ENCODE measurements at regions not wholly inside any gene's neighbourhood (a gene's known extent, or its start where the extent isn't known, plus 50 kb on each side); places are given as distances from the start of the nearest gene placed in this dataset.
"Not testable (repeated sequence)": the region's sequence is repeated elsewhere in the genome, so short reads cannot be mapped to it uniquely, and the experiment has no call there.

DNA sequence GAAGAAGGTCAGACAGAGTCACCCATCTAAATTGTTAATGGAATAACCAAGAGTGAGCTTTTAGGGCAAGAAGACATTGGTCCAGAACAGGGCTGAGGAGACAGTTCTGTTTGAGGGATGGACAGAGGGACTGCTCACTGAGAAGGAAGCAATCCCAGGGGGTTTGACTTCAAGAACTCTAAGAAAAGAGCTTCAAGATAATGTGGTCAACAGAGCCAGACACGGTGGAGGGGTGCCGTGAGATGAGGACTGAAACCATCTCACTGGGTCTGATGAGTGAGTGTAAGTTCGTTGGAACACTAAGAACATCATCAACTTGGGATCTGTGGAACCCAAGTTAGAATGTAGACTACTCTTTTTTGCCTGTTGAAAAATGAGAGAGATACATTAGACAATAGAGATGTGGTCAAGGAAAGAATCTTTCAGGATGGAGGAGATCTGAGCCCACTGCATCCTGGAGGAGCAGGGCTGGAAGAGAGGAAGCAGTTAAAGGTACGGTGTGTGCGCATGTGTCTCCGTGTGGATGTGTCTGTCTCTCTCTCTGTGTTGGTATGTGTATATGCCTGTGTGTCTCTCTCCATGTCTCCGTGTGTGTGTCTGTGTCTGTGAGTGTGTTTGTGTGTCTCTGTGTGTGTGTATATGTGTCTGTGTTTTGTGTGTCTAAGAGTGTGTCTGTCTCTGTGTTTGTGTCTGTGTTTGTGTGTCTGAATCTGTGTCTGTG is 172.1 kb downstream of the MYCN start:
- no peak for DNase-seq

DNA sequence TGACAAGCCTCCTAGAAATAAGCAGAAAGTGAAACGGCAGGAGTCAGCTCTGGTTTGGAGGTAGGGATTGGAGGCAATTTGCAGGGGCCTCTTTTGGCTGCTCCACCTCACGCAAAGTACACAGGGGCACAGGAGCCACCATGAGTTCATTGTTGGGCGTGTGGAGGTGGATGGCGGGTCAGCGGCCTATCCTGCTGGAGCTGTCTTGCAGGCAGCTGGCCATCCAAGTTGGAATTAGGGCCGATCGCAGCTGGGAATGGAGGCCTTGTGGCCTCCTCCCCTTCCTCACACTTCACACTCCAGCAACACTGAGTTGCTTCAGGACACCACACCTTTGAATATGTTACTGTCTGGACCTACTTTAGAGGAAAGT is 171.5 kb downstream of the MYCN start:
- DNase-seq: no peak

DNA sequence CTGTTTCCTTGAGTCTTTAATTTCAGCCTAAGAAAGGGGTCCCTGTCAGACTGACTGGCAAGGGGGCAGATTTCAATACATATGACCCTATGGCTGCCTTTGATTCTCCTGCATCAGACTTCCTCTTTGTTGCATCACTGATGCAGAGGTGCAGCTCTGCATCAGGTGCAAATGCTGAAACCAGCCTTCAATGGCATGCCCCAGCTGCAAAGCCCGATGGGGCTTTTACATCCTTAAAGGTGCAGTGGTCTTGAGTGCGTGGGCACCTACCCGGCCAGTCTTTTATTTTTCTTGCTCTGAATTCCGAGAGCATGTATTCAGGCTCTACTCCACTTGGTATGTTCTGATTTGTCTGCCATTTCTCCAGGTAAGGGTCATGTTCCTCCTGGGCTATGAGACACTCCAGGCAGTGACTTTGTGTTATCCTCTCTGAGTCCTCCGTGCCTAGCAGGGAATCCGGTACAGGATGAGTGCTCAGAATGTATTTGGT is 169.5 kb downstream of the MYCN start:
- no peak for DNase-seq

DNA sequence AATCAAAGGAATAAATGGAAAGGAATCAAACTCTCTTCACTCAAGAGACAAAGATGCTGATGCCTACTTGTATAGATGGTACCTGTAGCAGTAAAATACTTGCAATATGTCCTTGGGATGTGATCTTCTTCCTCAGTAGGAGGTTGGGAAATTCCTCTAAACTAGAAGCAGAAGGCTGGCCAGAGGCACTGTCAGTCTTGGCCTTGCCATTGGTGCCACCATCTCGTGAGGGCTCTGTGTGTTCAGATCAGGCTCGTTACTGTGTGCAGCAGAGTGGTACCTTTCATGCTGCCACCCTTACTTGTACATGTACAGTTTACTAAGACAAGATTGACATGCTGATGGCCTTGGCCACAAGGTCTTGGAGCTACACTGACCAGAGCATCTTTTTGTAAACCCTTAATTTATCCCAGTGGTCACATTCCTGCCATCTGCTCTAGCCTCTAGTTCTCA is 169.0 kb downstream of the MYCN start:
- no peak for DNase-seq

DNA sequence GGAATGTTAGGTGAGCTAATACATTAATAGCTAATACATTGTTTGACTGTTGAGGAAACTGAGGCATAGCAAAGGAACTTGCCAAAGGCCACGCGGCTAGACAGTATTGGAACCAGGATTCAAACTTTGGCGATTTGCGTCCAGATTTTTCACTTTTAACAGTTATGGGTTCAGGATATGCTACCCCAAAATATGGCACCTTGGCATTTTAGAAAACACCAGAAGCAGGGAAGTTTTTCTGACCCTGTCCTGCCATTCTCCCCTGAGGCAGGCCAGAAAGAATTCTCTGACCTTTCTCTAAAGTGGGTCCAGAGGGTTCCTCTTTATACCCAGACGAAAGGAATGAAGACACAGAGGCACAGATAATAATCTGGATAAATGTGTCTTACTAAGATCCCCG is 166.9 kb downstream of the MYCN start:
- DNase-seq: no peak

DNA sequence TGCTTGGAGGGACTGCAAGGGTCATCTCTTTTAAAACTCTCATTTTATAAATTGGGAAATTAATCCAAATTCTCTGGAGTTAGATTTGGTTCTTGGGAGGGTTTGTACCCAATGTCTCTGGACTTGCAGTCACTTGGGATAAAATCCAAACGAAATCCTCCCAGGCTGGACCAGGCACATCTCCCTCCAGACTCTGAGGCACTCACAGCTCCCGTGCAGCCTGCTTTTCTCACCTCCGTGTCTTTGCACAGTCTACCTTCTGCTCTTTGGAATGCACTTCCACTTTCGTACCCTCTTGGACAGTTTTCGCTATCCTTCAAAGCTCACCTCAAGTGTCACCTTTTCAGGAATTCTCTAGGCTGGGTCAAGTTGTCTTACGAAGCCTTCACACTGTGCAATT is 166.3 kb downstream of the MYCN start:
- no peak for DNase-seq

DNA sequence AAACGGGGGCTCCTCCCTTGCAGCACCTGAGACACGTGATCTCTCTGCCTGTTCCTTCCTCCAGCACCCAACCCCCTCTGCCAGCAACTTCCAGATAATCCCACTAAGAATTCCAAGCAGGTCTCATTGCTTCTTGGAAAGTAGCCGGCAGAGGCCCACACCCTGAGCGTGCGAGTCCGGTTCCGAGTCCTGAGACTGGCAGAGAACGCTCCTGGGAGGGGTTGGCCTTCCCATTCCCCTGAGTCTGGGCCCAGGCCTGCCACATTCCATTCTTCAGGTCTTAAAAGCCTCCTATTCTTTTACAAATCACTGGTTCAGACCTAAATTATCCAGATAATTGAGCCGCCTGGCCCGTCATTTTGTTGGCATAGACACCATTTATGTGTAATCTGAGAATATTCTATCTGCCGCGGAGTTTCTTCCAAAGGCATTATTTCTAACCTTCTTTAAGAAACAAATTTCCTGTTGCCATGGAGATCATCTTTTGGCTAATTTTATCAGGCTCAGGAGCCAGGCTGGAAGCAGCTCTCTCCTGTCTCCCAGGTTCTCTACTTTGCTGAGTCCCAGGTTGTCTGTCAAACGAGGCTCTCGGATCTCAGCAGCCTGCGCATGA is 165.4 kb downstream of the MYCN start:
- peak in 1 of 3 experiments; percentile 25 for DNase-seq

DNA sequence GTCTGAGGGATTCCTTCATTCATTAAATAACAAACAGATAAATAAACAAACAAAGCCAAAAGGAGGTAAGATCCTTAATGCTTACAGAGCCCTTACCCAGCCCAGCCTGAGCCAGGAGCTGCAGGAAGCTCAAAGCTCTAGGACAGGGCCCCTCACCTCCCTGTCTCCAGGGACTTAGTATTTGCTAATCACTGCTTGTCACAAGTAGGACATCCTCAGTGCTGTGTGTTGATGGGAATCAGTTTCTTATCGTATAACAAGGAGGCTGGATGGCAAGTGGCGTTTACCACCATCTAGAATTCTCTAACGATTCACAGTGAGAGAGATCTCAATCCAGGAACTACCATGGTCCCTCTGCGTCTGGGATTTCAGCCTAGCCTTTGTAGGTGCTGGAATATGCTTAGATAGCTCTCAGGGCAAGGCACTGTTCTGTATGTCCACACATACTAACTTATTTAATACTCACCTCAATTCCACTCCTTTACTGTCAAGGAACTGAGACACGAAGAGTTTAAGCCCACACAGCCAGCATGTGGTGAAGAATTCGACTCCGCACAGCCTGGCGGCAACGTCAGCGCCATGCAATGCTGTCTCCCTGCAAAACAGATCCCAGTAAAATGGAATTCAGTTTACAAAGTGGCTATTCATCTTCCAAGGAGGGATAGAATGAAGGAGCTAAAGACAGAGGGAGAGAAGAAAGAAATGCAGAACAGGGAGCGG is 164.8 kb downstream of the MYCN start:
- DNase-seq: no peak

DNA sequence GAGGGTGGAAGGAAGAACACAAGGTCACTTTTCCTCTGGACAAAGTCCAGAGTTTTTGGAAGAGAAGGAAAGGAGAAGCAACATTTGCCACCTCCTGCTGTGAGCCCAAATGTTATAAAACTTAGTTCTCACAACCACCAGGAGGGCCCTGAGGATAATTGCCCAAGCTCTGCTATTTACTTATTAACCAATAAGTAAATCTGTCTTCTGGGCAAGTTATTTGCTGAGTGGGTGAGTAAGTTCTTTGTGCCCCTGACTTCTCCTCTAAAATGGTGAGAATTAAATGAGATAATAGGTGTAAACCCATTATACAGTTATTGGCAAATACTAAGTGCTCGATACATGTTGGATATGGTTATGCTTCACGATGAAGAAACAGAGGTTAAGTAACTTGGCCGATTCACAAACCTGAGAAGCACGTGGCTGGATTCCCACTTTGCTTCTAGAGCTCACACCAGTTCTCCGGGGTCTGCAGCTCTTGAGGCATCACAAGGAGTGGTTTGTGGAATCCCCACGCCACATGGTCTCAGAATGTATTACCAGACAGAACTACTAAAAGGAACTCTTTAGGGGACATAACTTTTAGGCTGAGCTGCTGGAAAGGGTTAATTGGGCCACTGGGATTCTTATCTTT is 164.1 kb downstream of the MYCN start:
- DNase-seq: no peak

DNA sequence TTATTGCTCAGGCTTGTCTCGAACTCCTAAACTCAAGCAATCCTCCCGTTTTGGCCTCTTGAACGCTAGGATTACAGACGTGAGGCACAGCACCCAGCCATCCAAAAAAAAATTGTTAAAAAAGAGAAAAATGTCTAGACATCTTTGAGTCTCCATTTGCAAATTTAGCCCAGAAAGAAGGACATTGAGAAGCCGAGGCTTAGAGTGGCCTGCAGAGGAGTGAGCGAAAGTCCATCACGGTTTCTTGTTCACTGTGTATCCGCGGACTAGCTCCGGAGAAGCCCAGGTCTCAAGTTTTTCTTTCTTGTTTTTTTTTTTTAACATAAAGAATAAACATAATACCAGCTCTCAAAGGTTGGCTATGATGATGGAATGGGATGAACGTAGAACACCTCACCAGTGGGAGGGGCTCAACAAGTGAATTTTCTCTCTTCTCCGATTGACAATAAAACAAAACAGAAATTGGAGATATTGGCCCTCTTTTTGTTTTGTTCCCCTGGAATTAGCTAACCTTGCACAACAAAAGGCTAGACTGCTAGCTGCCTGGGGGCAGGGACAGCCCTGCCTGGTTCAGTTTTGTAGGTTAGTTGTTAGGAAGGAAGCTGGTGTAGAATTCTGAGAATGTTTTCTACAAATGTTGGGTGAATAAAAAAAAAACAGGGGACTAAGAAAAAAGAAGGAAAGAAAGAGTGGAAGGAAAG is 163.4 kb downstream of the MYCN start:
- no peak for DNase-seq

DNA sequence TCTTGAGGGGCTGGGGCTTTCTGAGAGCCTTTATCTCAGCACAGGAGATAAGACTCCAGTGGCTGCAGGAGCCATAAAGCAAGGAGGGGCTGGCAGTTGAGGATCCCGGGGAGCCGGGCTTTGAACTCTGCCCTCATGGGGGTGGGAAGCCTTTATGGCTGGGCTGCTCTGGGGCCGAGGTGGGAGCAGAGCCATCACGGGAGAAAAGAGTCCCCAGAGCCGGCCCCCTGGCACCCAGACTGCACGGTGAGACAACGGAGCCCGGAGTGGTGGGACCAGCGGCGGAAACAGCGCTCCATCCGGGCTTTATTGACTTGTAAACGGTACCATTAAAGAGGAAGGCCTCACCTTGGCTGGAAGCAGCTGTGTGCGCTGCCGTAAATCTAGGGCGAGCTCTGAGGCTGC is 162.6 kb downstream of the MYCN start:
- DNase-seq: no peak

DNA sequence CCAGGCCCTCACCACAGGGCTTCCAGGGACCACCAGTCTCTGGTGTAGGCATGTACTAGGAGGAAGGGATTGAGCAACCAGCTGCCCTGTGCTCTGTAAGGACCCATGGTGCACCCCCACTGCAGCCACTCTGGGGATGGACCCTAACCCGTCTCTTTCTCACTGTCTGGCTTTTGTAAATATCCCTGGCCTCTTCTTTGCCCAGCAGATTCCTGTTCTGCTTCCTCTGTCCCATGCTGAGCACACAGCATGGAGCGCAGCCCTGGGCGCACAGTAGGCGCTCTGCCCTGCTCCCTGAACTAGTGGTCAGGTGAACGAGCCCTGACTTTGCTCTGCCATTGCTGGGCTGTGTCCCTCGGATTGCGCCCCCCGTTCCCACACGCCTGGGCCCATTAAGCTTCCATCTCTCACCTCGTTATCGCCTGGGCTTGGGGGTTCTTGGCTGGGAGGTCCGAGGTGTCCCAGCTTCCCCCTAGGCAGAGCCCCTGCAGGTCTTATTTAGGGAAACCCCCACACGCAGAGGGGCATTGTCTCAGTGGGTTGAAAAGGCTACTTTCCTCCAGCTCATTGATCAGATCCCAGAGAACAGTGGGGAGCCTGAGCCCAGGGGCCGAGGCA is 162.1 kb downstream of the MYCN start:
- DNase-seq: no peak

DNA sequence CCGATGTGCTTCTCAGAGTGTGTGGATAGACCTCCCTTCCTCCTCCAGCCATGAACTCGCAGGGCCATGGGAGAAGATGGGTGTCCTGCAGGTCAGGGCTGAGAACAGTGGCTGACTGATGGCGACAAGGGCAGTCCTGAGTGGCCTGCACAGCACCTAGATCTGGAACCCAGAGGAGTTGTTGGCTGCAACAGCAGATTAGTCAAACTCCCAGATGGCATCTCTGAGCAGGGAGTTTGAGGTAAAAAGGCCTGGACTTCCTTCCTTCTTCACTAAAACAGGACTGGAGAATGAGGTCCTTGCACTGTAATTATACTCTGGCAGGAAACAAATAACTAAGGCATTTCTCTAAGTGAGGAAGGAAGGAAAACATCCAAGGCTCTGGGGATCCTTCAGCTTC is 160.8 kb downstream of the MYCN start:
- no peak for DNase-seq

DNA sequence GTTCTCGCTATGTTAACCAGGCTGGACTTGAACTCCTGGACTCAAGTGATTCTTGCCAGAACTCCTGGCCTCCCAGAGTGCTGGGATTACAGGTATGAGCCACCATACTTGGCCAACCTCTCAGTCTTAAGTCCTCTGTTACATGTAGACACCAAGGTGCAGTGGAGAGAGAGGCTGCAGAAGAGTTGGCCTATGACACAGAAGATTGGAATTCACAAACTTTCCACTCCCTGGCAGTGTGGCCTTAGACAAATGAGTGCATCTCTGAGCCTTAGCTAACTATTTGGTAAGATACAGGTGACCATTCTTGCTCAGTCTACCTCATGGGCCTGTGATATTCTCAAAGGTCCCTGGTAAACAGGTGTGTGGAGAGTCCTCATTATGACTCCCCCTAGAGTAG is 159.7 kb downstream of the MYCN start:
- DNase-seq: no peak

DNA sequence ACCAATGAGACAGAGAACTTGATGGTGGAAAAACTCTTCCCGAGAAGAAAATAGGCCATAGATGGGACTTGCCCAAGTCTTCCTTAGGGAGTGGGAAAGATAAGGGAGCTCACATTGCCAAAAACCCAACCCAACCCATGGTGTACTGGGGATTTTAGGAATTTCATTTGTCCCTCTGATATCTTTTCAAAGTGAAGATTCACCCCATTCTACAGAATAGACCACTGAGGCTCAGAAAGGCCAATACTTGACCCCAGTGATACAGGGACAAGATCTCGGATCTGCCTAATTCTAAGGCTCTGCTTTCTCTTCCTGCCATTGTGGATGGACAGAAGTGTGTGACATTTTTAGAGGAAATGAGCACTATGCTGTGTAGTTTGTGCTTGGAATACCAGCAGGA is 159.0 kb downstream of the MYCN start:
- DNase-seq: no peak

DNA sequence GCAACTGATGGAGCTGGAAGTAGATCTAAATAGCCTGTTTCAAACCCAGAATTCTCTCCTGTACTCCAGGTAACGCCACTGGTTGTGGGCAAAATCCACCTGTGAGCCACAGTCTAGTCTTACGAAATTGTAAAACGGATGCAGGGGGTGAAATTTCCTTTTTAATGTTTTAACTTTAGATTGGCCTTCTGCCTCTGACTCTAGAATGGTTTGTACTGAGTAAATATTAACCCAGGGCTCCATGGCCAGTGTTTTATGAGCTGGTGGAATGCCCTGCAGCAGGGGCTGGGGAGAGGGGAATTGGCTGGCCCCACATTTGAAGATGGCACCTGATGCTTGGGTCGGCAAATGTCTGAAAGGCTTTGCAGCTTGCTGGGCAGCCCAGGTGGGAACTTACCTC is 156.6 kb downstream of the MYCN start:
- no peak for DNase-seq

DNA sequence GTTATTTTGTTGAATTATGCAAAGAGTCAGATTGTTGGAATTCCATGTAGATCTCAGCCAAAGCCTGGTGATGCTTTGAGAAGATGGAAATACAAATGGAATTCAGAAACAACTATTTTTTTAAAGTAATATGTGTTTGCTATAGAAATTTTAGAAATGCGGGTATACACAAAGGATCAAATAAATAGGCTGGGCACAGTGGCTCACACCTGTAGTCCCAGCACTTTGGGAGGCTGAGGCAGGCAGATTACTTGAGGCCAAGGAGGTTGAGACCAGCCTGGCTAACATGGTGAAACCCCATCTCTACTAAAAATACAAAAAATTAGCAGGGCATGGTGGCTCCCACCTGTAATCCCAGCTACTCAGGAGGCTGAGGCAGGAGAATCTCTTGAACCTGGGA is 155.1 kb downstream of the MYCN start:
- DNase-seq: not testable (repeated sequence)

DNA sequence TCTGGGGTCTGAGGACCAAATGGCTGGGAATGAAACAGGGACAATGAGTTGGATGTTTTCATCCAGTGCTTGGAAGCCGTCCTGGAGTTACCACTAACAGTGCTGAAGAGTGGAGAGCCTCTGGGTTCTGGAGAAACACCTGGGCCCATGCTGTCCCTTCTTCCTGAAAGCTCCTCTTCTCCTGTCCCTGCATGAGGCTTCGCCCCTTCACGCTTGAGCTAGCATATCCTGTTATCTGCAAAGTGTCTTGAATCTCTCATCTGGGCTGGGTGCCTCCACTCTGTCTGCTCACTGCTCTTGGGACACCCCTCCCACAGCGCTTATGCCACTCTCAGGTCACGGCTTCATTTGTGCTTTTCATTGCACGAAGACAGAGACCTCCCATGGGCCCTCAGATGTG is 154.5 kb downstream of the MYCN start:
- peak in 1 of 3 experiments; percentile 66 for DNase-seq

DNA sequence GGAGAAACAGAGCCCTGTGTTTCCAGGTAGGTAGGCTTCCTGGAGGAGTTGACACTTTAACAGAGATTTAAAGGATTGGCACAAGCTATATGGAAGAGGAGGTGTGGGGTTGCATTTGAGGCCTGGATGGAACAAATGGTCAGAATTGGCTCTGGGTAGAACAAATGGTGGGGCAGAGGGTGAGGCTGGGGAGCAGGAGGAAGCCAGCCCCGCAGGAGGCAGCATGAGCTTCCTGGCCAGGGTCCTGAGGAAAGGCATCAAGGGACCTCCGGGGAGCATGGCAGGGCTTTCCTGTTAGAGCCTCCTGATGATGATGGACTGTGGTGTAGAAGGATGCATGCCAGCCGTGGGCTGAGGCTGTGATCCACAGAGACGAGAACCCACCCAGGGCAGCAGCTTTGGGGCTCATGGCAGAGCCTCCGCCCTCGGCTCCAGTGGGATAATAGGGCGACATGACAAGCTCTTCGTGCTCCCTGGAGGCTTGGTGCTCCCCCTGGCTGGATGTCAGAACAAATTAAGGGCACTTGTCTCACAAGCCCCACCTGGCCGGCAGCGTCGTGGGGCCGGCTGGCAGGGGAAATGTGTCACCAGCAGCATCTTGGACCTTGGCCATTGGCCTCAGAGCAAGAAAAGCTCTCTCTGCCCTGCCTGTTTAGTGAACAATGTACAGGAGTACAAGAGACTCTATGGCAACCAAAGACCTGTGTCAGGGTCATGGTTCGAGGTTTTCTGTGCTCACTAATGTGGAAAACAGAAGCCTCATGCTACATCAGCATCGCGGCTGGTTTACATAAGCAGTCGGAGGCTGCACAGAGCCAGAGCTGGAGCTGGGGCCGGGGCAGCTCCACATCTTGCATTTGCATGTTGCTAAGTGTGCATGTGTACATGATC is 153.5 kb downstream of the MYCN start:
- no peak for DNase-seq

DNA sequence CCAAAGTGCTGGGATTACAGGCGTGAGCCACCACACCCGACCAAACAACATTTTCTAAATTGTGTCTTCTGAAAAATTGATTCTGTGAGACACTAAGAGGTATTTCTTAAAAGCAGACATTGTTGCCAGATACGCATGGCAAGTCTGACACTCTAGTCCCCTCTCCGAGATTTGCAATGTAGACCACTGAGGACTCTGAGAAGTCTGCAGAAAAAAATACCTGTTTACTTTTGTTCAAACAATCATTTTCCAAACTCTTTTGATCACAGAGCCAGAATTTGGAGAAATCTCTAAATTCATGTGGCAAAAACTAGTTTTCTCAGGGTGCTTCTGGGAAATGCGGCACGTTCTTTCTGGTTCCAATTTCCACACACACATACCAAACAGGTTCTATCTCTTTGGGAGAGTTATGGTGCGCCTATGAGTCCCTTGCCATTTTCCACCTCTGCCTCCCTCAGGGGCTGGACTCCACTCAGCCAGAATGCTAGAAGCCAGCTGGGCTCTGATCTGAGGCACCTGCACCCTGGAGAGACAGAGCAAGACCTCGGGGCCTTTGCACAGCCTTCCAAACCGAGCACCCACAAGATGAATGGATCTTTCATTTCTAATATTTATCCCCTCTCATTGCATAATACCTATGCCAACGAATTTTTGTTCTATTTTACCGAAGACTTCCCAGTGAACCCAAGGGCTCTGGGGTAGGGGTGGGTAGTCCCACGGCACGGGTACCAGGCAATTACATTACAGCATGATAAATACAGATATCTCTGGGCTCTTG is 152.7 kb downstream of the MYCN start:
- DNase-seq: no peak

Data from NCI-H1417 (cell line).